D341Med (cell line): ENCODE measurements at regions not wholly inside any gene's neighbourhood (a gene's known extent, or its start where the extent isn't known, plus 50 kb on each side); places are given as distances from the start of the nearest gene placed in this dataset.
"Not testable (repeated sequence)": the region's sequence is repeated elsewhere in the genome, so short reads cannot be mapped to it uniquely, and the experiment has no call there.

Experiments used
- DNase-seq: peaks from one replicate; pipeline ENCODE4 v3.0.0; 2012; ENCODE audit warnings: low spot score

DNA sequence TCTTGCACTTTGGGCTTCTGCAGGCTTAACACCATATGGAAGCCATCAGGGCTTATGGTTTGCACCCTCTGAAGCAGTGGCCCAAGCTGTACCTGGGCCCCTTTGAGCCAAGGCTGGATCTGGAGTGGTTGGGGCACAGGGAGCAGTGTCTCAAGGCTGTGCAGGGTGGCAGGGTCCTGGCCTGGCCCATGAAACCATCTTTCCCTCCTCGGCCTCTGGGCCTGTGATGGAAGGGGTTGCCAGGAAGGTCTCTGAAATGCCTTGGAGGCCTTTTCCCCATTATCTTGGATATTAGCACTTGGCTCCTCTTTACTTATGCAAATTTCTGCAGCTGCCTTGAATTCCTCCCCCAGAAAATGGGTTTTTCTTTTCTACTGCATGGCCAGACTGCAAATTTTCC, 134.7 kb upstream of the USP9X start:
- DNase-seq: no peak

DNA sequence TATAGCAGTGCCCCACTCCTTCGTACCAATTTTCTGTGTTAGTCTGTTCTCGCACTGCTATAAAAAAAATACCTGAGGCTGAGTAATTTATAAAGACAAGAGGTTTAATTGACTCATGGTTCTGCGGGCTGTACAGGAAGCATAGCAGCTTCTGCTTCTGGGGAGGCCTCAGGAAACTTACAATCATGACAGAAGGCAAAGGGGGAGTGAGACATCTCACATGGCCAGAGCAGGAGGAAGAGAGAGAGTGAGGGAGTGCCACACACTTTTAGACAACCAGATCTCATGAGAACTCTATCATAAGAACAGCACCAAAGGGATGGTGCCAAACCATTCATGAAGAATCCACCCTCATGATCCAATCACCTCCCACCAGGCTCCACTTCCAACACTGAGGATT, 133.8 kb upstream of the USP9X start:
- not testable (repeated sequence) for DNase-seq

DNA sequence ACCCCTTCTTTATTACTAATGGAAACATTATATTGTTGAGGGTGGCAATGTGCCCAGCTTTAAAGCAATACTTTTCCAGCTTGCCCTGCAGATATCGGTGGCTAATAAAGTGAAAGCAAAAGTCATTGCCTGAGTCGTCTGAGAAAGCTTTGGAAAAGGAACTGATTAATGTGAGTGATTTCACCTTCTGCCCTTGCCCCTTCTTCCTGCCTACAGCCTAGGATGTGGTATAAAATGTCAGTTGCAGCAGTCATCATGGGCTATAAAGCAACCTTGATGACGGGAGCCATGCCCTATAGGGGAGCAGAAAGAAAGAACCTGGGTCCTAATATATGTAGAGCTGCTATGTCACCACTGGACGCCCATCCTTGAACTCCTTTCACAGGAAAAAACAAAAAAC, 132.4 kb upstream of the USP9X start:
- no peak for DNase-seq

DNA sequence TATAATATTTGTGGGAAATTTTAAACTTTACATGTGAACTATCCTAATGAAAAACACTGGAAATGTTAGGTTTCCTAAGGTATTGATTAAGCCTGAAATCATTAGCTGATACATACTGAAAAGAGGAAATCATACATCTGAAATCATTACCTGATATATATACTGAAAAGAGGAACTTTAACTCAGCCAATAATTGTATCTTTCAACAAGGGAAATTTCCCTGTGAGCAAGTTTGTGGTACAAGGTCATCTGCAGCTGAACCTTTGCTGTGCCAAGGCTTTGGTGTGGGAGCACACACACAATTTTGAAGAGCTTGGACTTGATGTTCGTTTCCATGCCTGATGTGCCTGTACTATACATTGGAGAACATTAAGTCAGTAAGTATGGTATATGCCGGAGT, 131.9 kb upstream of the USP9X start:
- no peak for DNase-seq

DNA sequence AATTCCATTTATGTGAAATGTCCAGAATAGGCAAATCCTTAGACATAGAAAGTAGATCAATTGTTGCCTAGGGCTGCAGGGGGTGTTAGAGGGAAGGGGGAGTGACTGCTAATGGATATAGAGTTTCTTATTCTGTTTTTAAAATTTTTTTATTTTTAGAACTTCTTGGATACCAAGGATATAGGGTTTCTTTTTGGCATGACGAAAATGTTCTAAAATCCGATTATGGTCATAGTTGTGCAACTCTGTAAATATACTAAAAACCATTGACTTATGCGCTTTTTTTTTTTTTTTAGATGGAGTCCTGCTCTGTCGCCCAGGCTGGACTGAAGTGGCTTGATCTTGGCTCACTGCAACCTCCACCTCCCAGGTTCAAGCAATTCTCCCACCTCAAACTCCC, 125.2 kb upstream of the USP9X start:
- DNase-seq: no peak

DNA sequence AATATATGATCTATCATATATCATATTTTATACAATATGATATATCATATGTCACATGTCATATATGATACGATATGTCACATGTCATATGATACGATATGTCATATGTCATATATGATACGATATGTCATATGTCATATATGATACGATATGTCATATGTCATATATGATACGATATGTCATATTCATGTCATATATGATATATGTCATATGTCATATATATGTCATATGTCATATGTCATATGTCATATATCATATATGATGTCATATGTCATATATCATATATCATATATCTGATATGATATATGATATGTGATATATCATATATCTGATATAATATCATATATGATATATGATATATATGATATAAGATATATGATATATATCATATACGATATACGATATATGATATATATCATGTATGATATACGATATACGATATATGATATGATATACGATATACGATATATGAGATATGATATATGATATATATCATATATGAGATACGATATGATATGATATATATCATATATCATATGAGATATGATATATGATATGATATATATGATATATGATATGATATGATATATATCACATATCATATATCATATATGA, 122.3 kb upstream of the USP9X start:
- DNase-seq: no peak

DNA sequence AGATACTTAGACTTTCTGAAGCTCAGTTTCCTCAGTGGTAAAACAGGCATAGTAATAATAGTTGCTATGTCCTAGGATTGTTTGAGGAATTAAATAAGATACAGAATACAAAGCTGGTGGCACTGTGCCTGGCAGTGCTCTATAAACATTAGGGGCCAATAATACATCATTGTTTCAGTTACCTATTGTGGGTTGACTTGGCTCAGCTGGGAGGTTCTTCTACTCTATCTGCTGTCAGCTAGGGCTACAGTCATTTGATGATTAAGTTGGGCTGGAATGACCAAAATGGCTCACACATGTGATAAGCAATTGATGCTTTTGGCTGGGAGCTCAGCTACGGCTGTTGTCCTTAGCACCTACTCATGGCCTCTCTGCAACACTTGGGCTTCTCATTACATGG, 121.2 kb upstream of the USP9X start:
- no peak for DNase-seq

DNA sequence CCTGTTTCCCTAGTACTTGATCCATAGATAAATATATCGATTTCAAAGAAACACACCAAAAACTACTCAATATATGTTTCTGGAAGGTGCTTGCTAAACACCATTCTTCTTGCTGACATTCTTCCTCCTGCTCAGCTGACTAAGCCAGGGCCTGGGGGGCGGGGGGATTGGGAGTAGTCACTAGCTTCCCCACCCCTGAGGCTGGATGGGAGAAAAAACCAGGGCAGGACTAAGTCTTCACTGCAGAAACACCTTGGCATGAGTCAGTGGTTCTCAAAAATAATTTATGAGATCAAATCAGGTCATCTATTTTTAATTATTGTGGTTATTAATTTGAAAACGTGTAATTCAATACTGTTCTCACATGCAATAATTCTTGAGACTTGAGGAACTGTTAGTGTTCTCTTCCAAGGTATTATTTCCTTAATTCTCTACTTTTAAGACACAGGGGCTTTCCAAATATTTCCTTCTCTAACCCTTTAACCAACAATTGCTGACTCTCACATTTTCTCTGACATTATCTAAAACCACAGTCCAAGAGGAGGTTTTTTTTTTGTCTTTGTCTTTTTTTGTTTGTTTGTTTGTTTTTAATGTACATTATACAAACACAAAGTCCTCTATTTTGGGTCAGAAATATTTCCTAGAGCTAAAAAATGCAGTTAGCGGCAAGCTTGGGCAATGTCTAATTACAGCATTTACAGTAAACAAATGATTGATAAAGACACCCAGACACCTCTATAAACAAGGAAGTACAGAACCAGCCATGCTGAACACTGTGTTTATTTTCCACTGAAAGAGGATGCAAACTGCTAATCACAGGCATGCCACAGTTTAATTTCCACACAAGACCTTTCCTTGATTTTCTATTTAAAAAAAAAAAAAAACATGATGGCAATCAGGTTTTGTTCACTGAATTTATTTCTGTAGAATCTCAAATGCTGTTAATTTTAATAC, 120.3 kb upstream of the USP9X start:
- DNase-seq: no peak

DNA sequence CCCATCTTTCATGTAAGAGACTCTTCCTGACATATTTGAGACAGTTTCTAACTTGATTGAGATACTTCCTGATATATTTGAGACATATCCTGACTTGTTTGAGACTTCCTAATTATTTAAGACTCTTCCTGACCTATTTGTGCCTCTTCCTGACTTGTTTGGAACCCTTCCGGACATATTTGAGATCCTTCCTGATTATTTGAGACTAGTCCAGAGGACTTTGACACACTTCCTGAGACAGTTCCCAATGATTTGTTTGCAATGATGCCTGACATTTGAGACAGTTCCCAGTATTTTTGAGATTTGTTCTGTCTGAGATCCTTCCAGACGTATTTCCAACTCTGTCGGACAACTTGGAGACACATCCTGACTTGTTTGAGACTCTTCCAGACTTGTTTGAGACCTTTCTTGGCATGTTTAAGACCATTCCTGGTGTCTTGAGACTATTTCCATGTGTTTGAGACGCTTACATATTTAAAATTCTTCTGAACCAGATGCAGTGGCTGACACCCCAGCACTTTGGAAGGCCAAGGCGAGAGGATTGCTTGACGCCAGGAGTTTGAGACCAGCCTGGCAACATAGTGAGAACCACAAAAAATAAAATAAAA, 118.9 kb upstream of the USP9X start:
- no peak for DNase-seq

DNA sequence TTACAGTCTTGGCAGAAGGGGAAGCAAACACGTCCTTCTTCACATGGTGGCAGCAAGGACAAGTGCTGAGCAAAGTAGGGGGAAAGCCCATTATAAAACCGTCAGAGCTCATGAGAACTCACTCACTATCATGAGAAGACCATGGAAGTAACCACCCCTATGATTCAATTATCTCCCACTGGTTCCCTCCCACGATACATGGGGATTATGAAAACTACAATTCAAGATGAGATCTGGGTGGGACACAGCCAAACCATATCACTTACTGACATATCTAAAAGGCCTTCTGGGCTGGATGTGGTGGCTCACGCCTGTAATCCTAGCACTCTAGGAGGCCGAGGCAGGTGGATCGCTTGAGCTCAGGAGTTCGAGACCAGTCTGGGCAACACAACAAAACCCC, 117.1 kb upstream of the USP9X start:
- DNase-seq: no peak

DNA sequence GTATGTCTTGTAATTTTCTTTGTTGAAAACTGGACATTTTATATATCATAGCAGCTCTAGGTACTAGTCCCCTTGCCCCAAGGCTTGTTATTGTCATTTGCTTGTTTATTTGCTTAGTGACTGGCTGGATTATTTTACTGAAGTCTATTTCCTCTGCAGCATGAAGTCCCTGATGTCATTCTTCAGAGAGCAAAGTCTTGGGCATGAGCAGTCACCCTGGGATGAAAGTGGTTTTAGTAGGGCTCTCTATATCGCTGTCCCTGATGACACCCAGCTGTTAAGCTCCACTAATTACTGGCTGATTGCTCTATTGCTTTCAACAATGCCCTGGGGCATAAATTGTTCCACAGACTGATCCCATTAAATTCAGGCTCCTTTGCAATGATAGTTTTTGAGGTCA, 113.5 kb upstream of the USP9X start:
- DNase-seq: no peak

DNA sequence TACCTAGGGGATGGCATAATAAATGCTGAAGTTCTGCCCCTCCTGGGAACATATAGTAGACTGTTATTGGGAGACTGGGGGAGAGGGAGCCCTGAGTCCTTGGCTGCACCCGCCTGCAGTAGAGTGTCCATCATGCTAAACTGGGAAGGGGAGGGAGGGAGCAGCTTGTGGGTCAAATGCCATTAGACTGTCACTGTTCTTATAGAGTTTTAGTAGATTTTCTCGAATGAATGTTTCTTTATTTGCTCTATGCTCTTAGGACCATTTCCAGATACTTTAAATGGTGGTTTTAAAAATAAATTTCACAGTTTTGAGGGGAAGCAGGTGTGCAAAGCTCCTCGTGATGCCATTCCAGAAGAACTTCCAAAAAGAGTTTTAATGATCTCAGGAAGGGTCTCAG, 111.6 kb upstream of the USP9X start:
- DNase-seq: no peak

DNA sequence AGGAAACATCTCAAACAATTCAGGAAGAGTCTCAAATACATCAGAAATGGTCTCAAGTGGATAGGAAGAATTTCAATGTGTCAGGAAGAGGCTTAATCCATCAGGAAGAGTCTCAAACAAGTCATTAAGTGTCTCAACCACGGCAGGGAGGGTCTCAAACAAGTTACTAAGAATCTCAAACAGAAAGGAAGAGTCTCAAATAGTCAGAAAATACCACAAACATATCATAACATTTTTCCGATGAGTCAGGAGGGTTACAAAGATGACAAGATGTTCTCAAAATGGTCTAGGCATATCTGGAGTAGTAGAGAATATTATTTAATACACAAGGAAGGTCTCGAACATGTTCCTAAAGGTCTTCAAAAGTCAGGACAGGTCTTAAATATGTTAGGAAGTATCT, 109.3 kb upstream of the USP9X start:
- no peak for DNase-seq

DNA sequence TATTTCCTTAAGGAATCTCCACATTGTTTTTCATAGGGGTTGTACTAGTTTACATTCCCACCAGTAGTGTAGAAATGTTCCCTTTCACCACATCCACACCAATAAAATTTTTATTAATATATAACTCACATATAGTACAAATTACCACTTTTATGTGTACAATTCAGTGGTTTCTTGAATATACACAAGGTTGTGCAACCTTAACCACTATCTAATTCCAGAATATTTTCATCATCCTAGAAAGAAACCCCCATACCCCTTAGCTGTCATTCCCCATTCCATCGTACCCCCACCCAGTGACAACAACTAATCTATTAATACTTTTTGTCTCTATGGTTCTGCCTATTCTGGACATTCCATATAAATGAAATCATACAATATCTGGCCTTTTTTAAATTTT, 108.3 kb upstream of the USP9X start:
- DNase-seq: no peak

DNA sequence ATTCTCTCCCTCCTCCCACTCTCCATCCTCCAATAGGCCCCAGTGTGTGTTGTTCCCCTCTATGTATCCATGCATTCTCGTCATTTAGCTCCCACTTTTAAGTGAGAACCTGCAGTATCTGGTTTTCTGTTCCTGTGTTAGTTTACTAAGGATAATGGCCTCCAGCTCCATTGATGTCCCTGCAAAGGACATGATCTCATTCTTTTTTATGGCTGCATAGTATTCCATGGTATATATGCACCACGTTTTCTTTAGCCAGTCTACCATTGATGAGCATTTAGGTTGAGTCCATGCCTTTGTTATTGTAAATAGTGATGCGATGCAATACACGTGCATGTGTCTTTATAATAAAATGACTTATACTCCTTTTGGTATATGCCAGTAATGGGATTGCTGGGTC, 100.3 kb upstream of the USP9X start:
- DNase-seq: no peak

DNA sequence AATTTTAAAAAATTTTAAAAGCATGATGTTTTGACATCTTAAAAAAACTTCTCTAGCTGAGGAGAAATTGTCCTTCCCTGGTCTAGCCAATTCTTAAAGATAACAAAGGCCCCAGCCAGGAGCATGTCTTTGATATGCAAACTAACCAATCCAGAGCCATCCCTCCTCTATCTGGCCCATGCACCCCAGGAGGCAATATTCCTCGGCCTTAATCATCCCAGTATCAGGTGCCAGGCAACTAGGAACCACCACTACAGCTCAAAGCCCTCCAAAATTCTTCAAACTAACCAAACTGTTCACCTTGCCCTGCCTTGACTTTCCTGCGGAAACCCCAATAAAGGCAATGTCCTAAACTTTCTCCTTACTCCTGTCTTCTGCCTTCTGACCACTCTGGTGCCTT, 97.8 kb upstream of the USP9X start:
- no peak for DNase-seq

DNA sequence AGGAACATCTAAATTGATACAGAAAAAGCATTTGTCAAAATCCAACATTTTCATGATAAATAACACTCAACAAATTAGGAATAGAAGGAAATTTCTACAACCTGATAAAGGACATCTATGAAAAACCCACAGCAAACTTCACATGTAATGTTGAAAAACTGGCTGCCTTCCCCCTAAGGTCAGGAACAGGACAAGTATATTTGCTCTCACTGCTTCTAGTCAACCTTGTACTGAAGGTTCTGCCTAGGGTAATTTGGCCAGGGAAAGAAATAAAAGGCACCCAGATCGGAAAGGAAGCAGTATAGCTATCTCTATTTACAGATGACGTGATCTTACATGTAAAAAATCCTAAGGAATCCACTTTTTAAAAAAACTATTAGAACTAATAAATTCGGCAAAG, 97.1 kb upstream of the USP9X start:
- no peak for DNase-seq

DNA sequence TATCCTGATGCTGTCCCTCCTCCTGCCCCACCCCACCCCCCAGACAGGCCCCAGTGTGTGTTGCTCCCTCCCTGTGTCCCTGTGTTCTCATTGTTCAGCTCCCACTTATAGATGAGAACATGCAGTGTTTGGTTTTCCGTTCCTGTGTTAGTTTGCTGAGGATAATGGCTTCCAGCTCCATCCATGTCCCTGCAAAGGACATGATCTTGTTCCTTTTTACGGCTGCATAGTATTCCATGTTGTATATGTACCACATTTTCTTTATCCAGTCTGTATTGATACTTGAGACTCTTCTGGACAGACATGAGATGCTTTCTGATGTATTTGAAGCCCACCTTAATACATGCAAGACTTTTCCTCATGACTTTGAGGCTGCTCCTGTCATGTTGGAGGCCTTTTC, 91.8 kb upstream of the USP9X start:
- not testable (repeated sequence) for DNase-seq

DNA sequence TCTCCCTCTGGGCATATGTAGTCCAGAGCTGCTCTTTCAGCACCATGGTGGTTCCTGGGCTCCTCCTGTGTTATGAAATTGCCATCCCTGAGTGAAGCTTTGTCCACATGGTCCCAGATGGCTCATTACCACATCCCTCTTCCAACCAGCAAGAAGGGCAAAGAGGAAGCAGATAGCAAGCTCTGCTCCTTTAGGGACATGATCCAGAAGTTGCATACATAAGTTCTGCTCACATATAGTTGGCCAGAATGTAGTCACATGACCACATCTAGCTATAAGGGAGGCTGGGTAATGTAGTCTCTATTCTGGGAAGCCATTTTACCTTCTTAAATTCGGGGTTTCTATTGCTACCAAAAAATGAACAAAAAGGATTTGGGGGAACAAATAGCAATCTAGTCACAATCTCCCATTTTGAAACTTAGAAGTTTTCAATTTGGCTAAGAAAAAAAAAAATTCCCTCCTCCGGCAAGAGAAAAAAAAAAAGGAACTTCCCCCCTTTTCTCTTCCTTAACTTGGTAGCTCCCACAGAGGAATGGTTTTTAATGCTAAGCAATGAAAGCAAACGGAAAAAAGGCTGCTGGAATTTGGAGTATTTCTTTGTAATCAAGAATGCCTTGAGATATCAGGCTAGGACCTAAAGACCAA, 88.2 kb upstream of the USP9X start:
- peak; percentile 32 for DNase-seq

DNA sequence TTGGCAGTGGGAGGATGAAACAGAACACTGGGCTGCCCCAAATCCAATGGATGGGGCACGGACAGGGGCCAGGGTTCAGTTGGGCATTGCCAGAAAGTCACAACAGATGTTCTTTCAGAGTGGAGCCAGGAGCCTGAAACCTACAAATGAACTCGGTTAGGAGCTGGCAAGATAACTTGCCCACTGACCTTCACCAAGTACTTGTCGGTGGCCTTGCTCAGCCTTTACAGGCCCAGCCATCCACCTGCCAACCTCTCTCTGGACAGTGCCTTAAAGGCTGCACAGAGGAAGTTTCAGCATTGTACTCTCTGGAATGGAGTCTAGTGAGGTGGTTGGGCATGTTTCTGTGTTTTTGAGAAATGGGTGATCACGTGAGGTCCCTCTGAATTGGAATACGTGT, 87.1 kb upstream of the USP9X start:
- no peak for DNase-seq

DNA sequence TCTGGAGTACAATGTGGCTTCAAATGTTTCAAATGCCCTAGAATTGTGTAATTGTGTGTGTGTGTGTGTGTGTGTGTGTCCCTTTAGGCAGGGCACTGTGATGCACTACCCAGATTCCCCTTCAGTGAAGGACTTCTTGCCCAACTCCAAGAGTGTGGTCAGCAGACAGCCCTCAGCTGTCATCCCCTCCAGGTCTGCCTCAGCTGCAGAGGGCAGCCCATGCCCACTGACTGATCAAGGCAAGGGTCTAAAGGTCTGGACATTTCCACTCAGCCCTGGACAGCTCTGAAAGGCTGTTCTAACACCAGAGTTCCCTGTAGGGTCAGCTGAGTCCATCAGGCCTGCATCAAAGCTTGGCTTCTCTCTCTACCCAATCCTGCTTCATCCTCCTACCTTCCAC, 83.9 kb upstream of the USP9X start:
- DNase-seq: no peak

DNA sequence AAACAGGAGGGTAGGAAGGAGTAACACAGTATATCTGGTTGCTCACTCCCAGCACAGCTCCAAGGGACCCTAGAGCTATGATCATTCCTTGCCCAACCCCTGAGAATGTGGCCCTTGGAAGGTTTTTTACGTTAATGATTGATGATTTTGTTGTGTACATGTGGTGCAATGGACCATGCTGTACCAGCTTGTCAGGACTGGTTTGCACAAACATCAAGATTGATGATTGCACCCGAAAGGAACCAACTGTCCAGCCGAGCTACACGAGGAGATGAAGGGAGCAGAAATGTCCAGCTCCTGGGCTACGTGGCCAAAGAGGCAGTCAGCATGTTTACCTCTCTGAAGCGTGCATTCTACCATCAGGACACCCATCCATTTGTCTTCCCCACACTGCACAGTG, 83.2 kb upstream of the USP9X start:
- DNase-seq: no peak
